ENCODE measurements at regions not wholly inside any gene's neighbourhood (a gene's known extent, or its start where the extent isn't known, plus 50 kb on each side); places are given as distances from the start of the nearest gene placed in this dataset.
A peak's percentile ranks its signal among the peaks of the same experiment; 100 is the strongest.

- H3K9me3 ChIP-seq (ENCODE audit: insufficient read depth, low read length): 0 out of 2 replicates have a peak, but pooled peaks cover 4% of the 10 kb centered on the region
- H3K4me2 ChIP-seq (ENCODE audit: low read length): no peak overlapping the region
- no peaks in the 10 kb centered on the region for H4K20me1 ChIP-seq (ENCODE audit: insufficient read depth, low read length)
- H3K9ac ChIP-seq (ENCODE audit: low read length): no peak overlapping the region
- H3K4me3 ChIP-seq (ENCODE audit: low read length): no peak overlapping the region
- H3K79me2 ChIP-seq (ENCODE audit: low read length): no peaks in the 10 kb centered on the region
- no peak overlapping the region for H2AFZ ChIP-seq (ENCODE audit: low read depth, low read length)
- no peaks in the 10 kb centered on the region for H3K36me3 ChIP-seq (replicated peaks; ENCODE audit: low read depth, low read length)
- TF ChIP-seq EZH2phosphoT487 (IDR thresholded peaks at IDR 0.05; ENCODE audit: low read depth) (no peak), CTCF (IDR thresholded peaks at IDR 0.05; ENCODE audit: low read depth, low read length) (no peak)
- no peak overlapping the region for H3K27ac ChIP-seq (ENCODE audit: low read length)
- H3K4me1 ChIP-seq (ENCODE audit: low read length): peaks cover 9% of the 10 kb centered on the region
- no peaks in the 10 kb centered on the region for H3K27me3 ChIP-seq (ENCODE audit: low read depth, low read length)
These were observed 477.9 kb downstream of the PDCD6IP start for GRCh38 chr3:34276342-34276741.

GRCh38 chr3:34277110-34277509 lies 478.7 kb downstream of the PDCD6IP start:
- Histone ChIP-seq H3K9ac (ENCODE audit: low read length) (no peak overlapping the region), H3K27ac (ENCODE audit: low read length) (no peak overlapping the region), H3K27me3 (ENCODE audit: low read depth, low read length) (no peaks in the 10 kb centered on the region), H3K4me3 (ENCODE audit: low read length) (no peak overlapping the region), H4K20me1 (ENCODE audit: insufficient read depth, low read length) (no peaks in the 10 kb centered on the region), H3K4me2 (ENCODE audit: low read length) (no peak overlapping the region), H3K9me3 (ENCODE audit: insufficient read depth, low read length) (no peaks in the 10 kb centered on the region), H3K36me3 (replicated peaks; ENCODE audit: low read depth, low read length) (no peaks in the 10 kb centered on the region), H3K79me2 (ENCODE audit: low read length) (no peaks in the 10 kb centered on the region), H3K4me1 (ENCODE audit: low read length) (peaks cover 9% of the 10 kb centered on the region), H2AFZ (ENCODE audit: low read depth, low read length) (no peak overlapping the region)
- no peak for TF ChIP-seq EZH2phosphoT487 (IDR thresholded peaks at IDR 0.05; ENCODE audit: low read depth)
- TF ChIP-seq CTCF (IDR thresholded peaks at IDR 0.05; ENCODE audit: low read depth, low read length): peak; percentile 56

- no peak overlapping the region for H3K4me2 ChIP-seq (ENCODE audit: low read length)
- H3K9ac ChIP-seq (ENCODE audit: low read length): no peak overlapping the region
- peaks cover 9% of the 10 kb centered on the region for H3K4me1 ChIP-seq (ENCODE audit: low read length)
- no peaks in the 10 kb centered on the region for H3K36me3 ChIP-seq (replicated peaks; ENCODE audit: low read depth, low read length)
- H3K9me3 ChIP-seq (ENCODE audit: insufficient read depth, low read length): no peaks in the 10 kb centered on the region
- no peak overlapping the region for H2AFZ ChIP-seq (ENCODE audit: low read depth, low read length)
- H4K20me1 ChIP-seq (ENCODE audit: insufficient read depth, low read length): no peaks in the 10 kb centered on the region
- no peak overlapping the region for H3K27ac ChIP-seq (ENCODE audit: low read length)
- no peaks in the 10 kb centered on the region for H3K79me2 ChIP-seq (ENCODE audit: low read length)
- no peaks in the 10 kb centered on the region for H3K27me3 ChIP-seq (ENCODE audit: low read depth, low read length)
- TF ChIP-seq CTCF (IDR thresholded peaks at IDR 0.05; ENCODE audit: low read depth, low read length): no peak
- TF ChIP-seq EZH2phosphoT487 (IDR thresholded peaks at IDR 0.05; ENCODE audit: low read depth): no peak
- H3K4me3 ChIP-seq (ENCODE audit: low read length): no peak overlapping the region
These were observed 481.5 kb downstream of the PDCD6IP start for GRCh38 chr3:34279901-34280300.

- no peak overlapping the region for H3K4me2 ChIP-seq (ENCODE audit: low read length)
- TF ChIP-seq CTCF (IDR thresholded peaks at IDR 0.05; ENCODE audit: low read depth, low read length): no peak
- no peak for TF ChIP-seq EZH2phosphoT487 (IDR thresholded peaks at IDR 0.05; ENCODE audit: low read depth)
These were observed 485.3 kb downstream of the PDCD6IP start for GRCh38 chr3:34283751-34284150.

More at GRCh38 chr3:34283751-34284150, 485.3 kb downstream of the PDCD6IP start:
- Histone ChIP-seq H3K4me3 (ENCODE audit: low read length) (no peak overlapping the region), H4K20me1 (ENCODE audit: insufficient read depth, low read length) (no peaks in the 10 kb centered on the region), H3K9me3 (ENCODE audit: insufficient read depth, low read length) (no peaks in the 10 kb centered on the region), H3K4me1 (ENCODE audit: low read length) (no peaks in the 10 kb centered on the region), H3K79me2 (ENCODE audit: low read length) (no peaks in the 10 kb centered on the region), H3K36me3 (replicated peaks; ENCODE audit: low read depth, low read length) (no peaks in the 10 kb centered on the region), H3K27ac (ENCODE audit: low read length) (no peak overlapping the region), H3K27me3 (ENCODE audit: low read depth, low read length) (no peaks in the 10 kb centered on the region), H2AFZ (ENCODE audit: low read depth, low read length) (no peak overlapping the region), H3K9ac (ENCODE audit: low read length) (no peak overlapping the region)
